Ishikawa (cell line): ENCODE measurements at regions not wholly inside any gene's neighbourhood (a gene's known extent, or its start where the extent isn't known, plus 50 kb on each side); places are given as distances from the start of the nearest gene placed in this dataset.
A peak's percentile ranks its signal among the peaks of the same experiment; 100 is the strongest.

Experiments
- CEBPB ChIP-seq: IDR thresholded peaks from 2 replicates; pipeline ENCODE4 v1.6.1; 2012
- CREB1 ChIP-seq: IDR thresholded peaks from 2 replicates; pipeline ENCODE4 v1.6.1; 2012; ENCODE audit warnings: low read depth
- EGR1 ChIP-seq: IDR thresholded peaks from 2 replicates; pipeline ENCODE4 v1.6.1; 2012
- EP300 ChIP-seq: IDR thresholded peaks from 2 replicates; pipeline ENCODE4 v1.6.1; 2012; ENCODE audit warnings: borderline replicate concordance
- FOXM1 ChIP-seq: IDR thresholded peaks from 2 replicates; pipeline ENCODE4 v1.6.1; 2012; ENCODE audit warnings: low read depth, borderline replicate concordance
- NFIC ChIP-seq: IDR thresholded peaks from 2 replicates; pipeline ENCODE4 v1.6.1; 2012
- RAD21 ChIP-seq: IDR thresholded peaks from 2 replicates; pipeline ENCODE4 v1.6.1; 2012; ENCODE audit warnings: low read depth
- TAF1 ChIP-seq: IDR thresholded peaks from 2 replicates; pipeline ENCODE4 v1.6.1; 2012; ENCODE audit warnings: low read depth, mild to moderate bottlenecking
- TCF12 ChIP-seq: IDR thresholded peaks from 2 replicates; pipeline ENCODE4 v1.6.1; 2012; ENCODE audit warnings: low read depth
- TEAD4 ChIP-seq: IDR thresholded peaks from 2 replicates; pipeline ENCODE4 v1.6.1; 2012
- YY1 ChIP-seq: IDR thresholded peaks from 2 replicates; pipeline ENCODE4 v1.6.1; 2012; ENCODE audit warnings: low read depth
- ZBTB7A ChIP-seq: IDR thresholded peaks from 2 replicates; pipeline ENCODE4 v1.6.1; 2012; ENCODE audit warnings: low read depth
- TF ChIP-seq, protein P1 (sequence below): IDR thresholded peaks from 2 replicates; pipeline ENCODE4 v1.6.1; 2012
- TF ChIP-seq, protein P2 (sequence below): IDR thresholded peaks from 2 replicates; pipeline ENCODE4 v1.6.1; 2012
- TF ChIP-seq, protein P3 (sequence below): IDR thresholded peaks from 2 replicates; pipeline ENCODE4 v1.6.1; 2012; ENCODE audit warnings: low read depth, mild to moderate bottlenecking

GRCh38 chr6:27770724-27771123 lies 141.5 kb downstream of the OR2B2 start:
- no peak for TF ChIP-seq FOXM1
- no peak for TF ChIP-seq EP300
- TF ChIP-seq, protein P1, sequence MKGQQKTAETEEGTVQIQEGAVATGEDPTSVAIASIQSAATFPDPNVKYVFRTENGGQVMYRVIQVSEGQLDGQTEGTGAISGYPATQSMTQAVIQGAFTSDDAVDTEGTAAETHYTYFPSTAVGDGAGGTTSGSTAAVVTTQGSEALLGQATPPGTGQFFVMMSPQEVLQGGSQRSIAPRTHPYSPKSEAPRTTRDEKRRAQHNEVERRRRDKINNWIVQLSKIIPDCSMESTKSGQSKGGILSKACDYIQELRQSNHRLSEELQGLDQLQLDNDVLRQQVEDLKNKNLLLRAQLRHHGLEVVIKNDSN: no peak
- no peak for TF ChIP-seq RAD21
- TF ChIP-seq EGR1: no peak
- no peak for TF ChIP-seq NFIC
- TF ChIP-seq YY1: no peak
- TF ChIP-seq, protein P2, sequence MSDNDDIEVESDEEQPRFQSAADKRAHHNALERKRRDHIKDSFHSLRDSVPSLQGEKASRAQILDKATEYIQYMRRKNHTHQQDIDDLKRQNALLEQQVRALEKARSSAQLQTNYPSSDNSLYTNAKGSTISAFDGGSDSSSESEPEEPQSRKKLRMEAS: no peak
- no peak for TF ChIP-seq TEAD4

DNA sequence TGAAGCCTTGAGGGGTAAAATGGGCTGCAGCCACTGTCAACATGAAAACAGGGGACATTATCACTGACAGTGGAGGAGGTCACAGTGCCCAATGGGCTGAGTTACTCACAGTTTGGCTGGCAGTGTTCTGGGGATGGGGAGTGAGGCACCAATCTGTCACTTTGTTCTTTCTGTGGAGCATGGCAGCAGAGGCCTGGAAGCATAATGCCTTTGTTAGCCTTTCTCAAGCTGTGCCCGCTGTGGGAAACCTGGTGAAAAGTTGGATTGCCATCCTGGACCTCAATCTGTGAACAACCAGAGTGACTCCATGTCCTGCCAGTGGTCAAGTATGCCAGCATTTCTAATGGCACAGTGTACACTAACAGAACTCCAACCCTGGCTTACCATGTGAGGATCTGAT lies 143.6 kb downstream of the OR2B2 start:
- TF ChIP-seq YY1: no peak

DNA sequence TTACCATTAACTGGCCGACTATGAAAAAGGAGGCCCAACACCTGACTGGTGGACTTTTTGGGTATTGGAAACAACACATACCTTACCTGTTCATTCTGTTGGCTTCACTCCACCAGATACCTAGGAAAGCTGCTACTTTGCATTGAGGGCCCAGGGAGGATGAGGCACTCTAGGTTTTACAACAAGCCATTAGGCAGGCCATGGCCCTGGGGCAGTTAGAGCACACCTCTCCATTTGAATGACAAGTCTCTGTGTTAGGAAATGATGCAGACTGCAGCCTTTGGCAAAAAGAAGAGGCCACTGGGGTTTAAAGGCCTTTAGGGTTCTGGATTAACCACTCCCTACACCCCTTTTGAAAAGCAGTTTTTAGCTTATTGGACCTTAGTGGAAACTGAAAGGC lies 144.3 kb downstream of the OR2B2 start:
- TF ChIP-seq, protein P2: no peak
- TF ChIP-seq CEBPB: no peak
- TF ChIP-seq, protein P1: no peak
- TF ChIP-seq EGR1: no peak
- TF ChIP-seq, protein P3, sequence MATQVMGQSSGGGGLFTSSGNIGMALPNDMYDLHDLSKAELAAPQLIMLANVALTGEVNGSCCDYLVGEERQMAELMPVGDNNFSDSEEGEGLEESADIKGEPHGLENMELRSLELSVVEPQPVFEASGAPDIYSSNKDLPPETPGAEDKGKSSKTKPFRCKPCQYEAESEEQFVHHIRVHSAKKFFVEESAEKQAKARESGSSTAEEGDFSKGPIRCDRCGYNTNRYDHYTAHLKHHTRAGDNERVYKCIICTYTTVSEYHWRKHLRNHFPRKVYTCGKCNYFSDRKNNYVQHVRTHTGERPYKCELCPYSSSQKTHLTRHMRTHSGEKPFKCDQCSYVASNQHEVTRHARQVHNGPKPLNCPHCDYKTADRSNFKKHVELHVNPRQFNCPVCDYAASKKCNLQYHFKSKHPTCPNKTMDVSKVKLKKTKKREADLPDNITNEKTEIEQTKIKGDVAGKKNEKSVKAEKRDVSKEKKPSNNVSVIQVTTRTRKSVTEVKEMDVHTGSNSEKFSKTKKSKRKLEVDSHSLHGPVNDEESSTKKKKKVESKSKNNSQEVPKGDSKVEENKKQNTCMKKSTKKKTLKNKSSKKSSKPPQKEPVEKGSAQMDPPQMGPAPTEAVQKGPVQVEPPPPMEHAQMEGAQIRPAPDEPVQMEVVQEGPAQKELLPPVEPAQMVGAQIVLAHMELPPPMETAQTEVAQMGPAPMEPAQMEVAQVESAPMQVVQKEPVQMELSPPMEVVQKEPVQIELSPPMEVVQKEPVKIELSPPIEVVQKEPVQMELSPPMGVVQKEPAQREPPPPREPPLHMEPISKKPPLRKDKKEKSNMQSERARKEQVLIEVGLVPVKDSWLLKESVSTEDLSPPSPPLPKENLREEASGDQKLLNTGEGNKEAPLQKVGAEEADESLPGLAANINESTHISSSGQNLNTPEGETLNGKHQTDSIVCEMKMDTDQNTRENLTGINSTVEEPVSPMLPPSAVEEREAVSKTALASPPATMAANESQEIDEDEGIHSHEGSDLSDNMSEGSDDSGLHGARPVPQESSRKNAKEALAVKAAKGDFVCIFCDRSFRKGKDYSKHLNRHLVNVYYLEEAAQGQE: no peak
- TF ChIP-seq FOXM1: no peak
- TF ChIP-seq TEAD4: no peak
- TF ChIP-seq TAF1: no peak
- TF ChIP-seq TCF12: no peak
- TF ChIP-seq EP300: no peak
- no peak for TF ChIP-seq RAD21
- TF ChIP-seq NFIC: no peak
- no peak for TF ChIP-seq ZBTB7A
- TF ChIP-seq CREB1: no peak
- no peak for TF ChIP-seq YY1

- TF ChIP-seq NFIC: no peak
- no peak for TF ChIP-seq ZBTB7A
- no peak for TF ChIP-seq RAD21
- no peak for TF ChIP-seq TCF12
- TF ChIP-seq, protein P1: no peak
Measured at GRCh38 chr6:27766405-27766804, 145.8 kb downstream of the OR2B2 start.

DNA sequence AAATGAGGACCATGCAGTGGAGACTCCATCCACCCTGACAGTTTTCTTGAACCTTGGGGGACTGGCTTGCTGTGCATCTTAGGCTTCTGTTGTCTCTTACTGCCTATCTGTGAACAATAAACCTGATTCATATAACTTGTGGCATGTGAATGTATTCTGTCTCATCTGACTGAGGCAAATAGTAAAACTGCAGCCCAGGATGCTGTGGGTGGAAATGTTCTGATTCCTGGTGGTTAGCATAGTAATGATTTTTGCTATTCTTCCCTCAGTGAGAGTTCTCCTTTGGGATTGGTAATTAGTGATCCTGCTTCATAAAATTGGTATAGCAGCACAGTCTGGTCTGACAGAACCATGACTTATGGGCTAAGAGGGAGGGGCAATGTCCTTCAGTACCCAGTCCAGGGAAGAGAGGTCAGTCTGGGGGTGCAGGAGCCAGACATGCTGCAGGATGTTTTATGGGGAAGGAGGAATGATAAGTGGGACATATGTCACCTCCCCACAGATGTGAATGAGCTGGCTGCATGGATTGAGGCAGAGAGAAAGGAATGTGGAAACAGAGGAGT lies 147.1 kb downstream of the OR2B2 start:
- TF ChIP-seq RAD21 (no peak), CREB1 (no peak), TAF1 (no peak)

- TF ChIP-seq, protein P3: no peak
- TF ChIP-seq EGR1: 0 out of 2 replicates have a peak, but pooled peaks have one; percentile 39
Measured at GRCh38 chr6:27761391-27761790, 150.8 kb downstream of the OR2B2 start.

DNA sequence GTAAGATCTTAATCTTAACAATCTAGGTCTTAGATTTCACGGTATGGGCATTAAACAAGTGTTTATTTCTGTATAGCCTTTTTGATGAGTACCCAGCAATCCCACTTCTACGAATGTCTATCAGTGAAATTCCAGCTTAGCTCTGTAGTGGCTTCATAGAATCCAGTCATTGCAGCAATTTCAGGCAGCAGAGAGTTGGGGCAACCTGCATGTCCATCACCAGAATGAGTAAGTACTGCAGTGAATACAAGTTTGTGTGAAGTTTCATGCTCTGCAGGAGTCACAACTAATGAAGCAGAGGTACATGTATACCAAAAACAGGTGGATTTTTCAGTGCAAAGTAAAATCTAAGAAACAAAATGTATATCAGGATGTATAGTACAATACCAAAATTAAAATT lies 151.7 kb downstream of the OR2B2 start:
- no peak for TF ChIP-seq TEAD4
- no peak for TF ChIP-seq CREB1
- no peak for TF ChIP-seq EGR1
- TF ChIP-seq NFIC: no peak
- TF ChIP-seq CEBPB: no peak
- TF ChIP-seq, protein P1: no peak
